IPS-11a (cell line): ENCODE measurements at regions not wholly inside any gene's neighbourhood (a gene's known extent, or its start where the extent isn't known, plus 50 kb on each side); places are given as distances from the start of the nearest gene placed in this dataset.

Source experiments
- H3K4me3 ChIP-seq: one replicate; pipeline ENCODE4 v1.5.1; 2013; ENCODE audit warnings: low read depth, low read length, control low read depth

GRCh38 chr3:69445498-69445897, 59.6 kb upstream of the FRMD4B start:
- H3K4me3 ChIP-seq = no peak overlapping the region

GRCh38 chr3:69445024-69445423, 59.1 kb upstream of the FRMD4B start:
- H3K4me3 ChIP-seq = no peak overlapping the region

DNA sequence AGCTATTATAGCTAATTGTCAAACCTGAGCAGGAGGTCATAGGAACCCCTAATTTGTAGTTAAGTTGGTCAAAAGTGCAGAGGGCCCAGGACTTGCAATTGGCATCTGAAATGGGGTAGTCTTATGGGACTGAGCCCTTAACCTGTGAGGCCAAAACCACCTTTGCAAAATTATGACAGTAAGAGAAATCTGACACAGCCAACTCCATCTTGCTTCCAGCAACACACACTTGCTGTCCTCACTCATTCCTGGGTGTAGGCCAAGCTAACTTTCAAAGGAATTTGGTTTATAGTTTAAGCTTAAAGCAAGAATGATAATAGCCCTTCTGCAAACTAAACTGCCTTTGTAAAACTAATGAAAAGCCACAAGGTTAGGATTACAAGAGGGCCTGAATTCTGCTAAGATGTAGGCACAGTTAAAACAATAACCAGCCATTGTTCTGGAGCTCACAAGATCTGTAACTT, 57.6 kb upstream of the FRMD4B start:
- no peak overlapping the region for H3K4me3 ChIP-seq

DNA sequence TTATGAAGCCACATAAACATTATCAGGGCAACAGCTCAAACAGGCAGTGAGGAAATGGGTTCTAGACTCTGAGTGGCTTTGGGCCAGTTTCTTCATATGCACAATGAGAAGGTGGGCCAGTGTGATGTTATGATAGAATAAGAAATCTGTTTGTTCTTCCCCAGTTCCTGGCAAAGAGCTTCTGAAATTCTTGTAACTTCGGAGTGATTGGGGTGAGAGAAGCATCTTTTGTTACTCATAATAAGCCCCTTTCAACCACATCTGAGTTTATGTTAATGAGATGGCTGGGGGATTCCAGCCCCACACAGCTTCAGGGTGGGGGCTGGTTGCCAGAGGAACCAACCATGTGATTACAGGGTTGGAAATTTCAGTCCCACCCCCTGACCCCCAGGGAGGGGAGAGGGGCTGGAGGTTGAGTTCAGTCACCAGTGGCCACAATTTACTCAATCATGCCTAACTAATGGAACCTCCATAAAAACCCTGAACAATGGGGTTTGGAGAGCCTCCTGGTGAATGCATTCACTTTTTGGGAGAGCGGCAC, 57.0 kb upstream of the FRMD4B start:
- no peak overlapping the region for H3K4me3 ChIP-seq

- no peak overlapping the region for H3K4me3 ChIP-seq
Observed at GRCh38 chr3:69441732-69442131, 55.8 kb upstream of the FRMD4B start.

- no peak overlapping the region for H3K4me3 ChIP-seq
Observed at GRCh38 chr3:69441040-69441439, 55.2 kb upstream of the FRMD4B start.

DNA sequence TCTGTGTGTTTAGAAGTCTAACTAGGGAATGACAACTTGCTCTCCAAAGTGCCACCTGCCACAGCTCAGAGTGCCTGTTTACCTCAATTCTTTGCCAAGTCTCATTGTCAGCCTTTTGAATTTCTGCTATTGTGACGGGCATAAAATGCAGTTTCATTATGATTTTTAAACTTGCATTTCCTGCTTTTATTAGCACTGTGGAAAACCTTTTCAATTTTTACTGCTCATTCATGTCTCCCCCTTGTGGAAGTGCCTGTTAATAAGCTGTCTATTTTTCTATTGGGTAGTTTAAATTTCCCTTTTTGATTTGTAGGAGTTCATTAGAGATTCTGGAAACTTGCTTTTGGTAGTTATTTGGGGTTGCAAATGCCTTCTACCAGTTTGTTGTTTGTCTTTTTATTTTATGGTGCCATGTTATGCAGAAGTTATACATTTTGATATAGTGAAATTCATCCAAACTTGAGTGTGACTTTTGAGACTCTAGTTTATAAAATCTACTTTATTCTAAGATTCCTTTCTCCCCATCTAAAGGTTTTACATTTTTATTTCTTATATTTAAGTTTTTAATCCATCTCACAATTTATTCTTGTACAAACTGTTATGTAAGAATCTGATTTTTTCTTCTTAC, 53.9 kb upstream of the FRMD4B start:
- H3K4me3 ChIP-seq = no peak overlapping the region

- H3K4me3 ChIP-seq = no peak overlapping the region
Observed at GRCh38 chr3:69438476-69438875, 52.6 kb upstream of the FRMD4B start.

DNA sequence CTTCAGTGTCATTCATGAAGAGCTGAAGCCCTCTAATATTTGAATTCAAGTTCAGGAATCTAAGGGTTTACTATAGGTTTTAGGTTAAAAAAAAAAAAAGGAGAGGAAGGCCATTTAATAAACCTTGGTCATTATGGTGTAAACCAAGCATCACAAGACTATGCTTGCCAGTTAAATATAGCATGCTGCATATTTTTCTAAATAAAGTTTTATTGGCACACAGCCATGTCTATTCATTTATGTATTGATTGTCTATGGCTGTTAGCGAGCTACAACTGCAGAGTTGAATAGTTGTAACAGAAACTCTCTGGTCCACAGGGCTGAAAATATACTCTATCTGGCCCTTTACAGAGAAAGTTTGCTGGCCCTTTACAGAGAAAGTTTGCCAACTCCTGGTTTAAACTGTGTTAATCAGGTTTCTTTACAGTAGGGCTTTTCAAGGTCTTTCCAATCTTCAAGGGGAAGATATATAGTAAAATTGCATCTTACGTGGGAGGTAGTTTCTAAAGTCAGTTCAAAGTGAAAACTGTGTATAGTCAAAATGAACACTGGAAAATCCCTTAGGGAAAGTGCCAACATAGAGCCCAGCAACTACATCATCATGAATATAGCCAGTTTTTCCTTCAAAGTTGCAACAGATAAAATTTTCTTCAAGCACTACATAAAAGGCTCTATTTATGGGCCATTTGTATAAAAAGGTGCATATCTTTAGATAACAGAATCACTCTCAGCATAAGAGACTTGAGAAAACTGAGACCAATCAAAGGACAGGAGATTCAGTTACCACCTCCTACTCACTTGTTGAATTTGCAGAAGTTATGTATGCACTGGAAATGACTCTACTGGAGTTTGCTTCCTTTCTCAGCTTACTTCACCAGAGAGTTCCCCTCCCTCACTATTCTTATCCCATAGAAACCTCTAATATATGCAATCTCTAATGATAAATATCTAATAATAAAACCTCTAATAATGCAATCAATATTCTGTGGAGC, 49.7 kb upstream of the FRMD4B start:
- H3K4me3 ChIP-seq = no peak overlapping the region
